WTC11 (cell line): ENCODE measurements at regions not wholly inside any gene's neighbourhood (a gene's known extent, or its start where the extent isn't known, plus 50 kb on each side); places are given as distances from the start of the nearest gene placed in this dataset.

Experiments used
- ATAC-seq: fragments of 200-7000 bp; cut with Tn5 transposase; 2 replicates; pipeline ENCODE4 v1.10.0; 2021; ENCODE audit warnings: mild to moderate bottlenecking, moderate library complexity
- CTCF ChIA-PET: fragments of 300-600 bp; sonication (Branson Sonifier 250); formaldehyde crosslinking; loops from one replicate; lab custom pipeline; 2021; ENCODE audit warnings: antibody characterized with exemption; lab: Charles Lee
- POLR2A ChIA-PET: fragments of 350-600 bp; sonication (Branson Sonifier 250); formaldehyde crosslinking; loops from one replicate; lab custom pipeline; 2021; ENCODE audit warnings: antibody characterized with exemption; lab: Charles Lee
- DNase-seq: peaks from one replicate; pipeline ENCODE4 v3.0.0; 2021; ENCODE audit warnings: low spot score
- H3K27ac Mint-ChIP-seq: 2 replicates; pipeline ENCODE4 v1.8.0; 2021; ENCODE audit warnings: mixed read lengths
- H3K27me3 Mint-ChIP-seq: 2 replicates; pipeline ENCODE4 v1.8.0; 2021; ENCODE audit warnings: low read depth, mild to moderate bottlenecking, moderate library complexity, mixed read lengths
- H3K36me3 Mint-ChIP-seq: 2 replicates; pipeline ENCODE4 v1.8.0; 2021; ENCODE audit warnings: mixed read lengths
- H3K4me1 Mint-ChIP-seq: 2 replicates; pipeline ENCODE4 v1.8.0; 2022; ENCODE audit warnings: mixed read lengths
- H3K4me3 Mint-ChIP-seq: 2 replicates; pipeline ENCODE4 v1.8.0; 2021; ENCODE audit warnings: mild to moderate bottlenecking, moderate library complexity, mixed read lengths
- H3K9me3 Mint-ChIP-seq: 2 replicates; pipeline ENCODE4 v1.8.0; 2021; ENCODE audit warnings: mixed read lengths
- GRHL2 ChIP-seq: fragments of 250-450 bp; sonication (Bioruptor Pico); IDR thresholded peaks from 2 replicates; pipeline ENCODE4 v1.8.0; 2022; ENCODE audit warnings: mild to moderate bottlenecking, moderate library complexity; ENCODE audit not compliant: insufficient replicate concordance, severe bottlenecking
- KAT7 ChIP-seq: sonication (generic); formaldehyde crosslinking; IDR thresholded peaks from 2 replicates; pipeline ENCODE4 v1.8.1; 2023; ENCODE audit warnings: missing genetic modification reagents, mild to moderate bottlenecking, borderline replicate concordance
- MXD4 ChIP-seq: fragments of 250-450 bp; sonication (Bioruptor Pico); IDR thresholded peaks from 2 replicates; pipeline ENCODE4 v1.8.0; 2021; ENCODE audit warnings: mild to moderate bottlenecking, moderate library complexity, borderline replicate concordance
- MYBL2 ChIP-seq: sonication (generic); formaldehyde crosslinking; IDR thresholded peaks from 2 replicates; pipeline ENCODE4 v1.8.1; 2023; ENCODE audit warnings: mild to moderate bottlenecking, moderate library complexity, missing genetic modification reagents
- NFYB ChIP-seq: sonication (generic); formaldehyde crosslinking; conservative IDR thresholded peaks from 2 replicates; pipeline ENCODE4 v1.8.0; 2022; ENCODE audit warnings: low read depth, missing genetic modification reagents
- ZNF396 ChIP-seq: fragments of 250-450 bp; sonication (Bioruptor Pico); IDR thresholded peaks from 2 replicates; pipeline ENCODE4 v1.8.0; 2021; ENCODE audit warnings: mild to moderate bottlenecking, moderate library complexity, borderline replicate concordance
- ZNF416 ChIP-seq: fragments of 250-450 bp; sonication (Bioruptor Pico); IDR thresholded peaks from 2 replicates; pipeline ENCODE4 v1.9.0; 2021; ENCODE audit warnings: mild to moderate bottlenecking, inconsistent platforms
- ZNF671 ChIP-seq: fragments of 250-450 bp; sonication (Bioruptor Pico); IDR thresholded peaks from 2 replicates; pipeline ENCODE4 v1.8.0; 2021; ENCODE audit warnings: mild to moderate bottlenecking
- TF ChIP-seq, protein P1 (sequence below): sonication (generic); formaldehyde crosslinking; IDR thresholded peaks from 2 replicates; pipeline ENCODE4 v1.8.1; 2022; ENCODE audit warnings: low read depth, missing genetic modification reagents, borderline replicate concordance
- TF ChIP-seq, protein P2 (sequence below): sonication (generic); formaldehyde crosslinking; IDR thresholded peaks from 2 replicates; pipeline ENCODE4 v1.8.1; 2022; ENCODE audit warnings: mild to moderate bottlenecking, moderate library complexity, missing genetic modification reagents
- TF ChIP-seq, protein P3 (sequence below): fragments of 250-450 bp; sonication (Bioruptor Pico); IDR thresholded peaks from 2 replicates; pipeline ENCODE4 v2.1.2; 2022; ENCODE audit warnings: mild to moderate bottlenecking, moderate library complexity
- TF ChIP-seq, protein P4 (sequence below): sonication (generic); formaldehyde crosslinking; IDR thresholded peaks from 2 replicates; pipeline ENCODE4 v1.8.1; 2023; ENCODE audit warnings: mild to moderate bottlenecking, missing genetic modification reagents, borderline replicate concordance
- TF ChIP-seq, protein P5 (sequence below): sonication (generic); formaldehyde crosslinking; IDR thresholded peaks from 2 replicates; pipeline ENCODE4 v1.8.0; 2022; ENCODE audit warnings: mild to moderate bottlenecking, missing genetic modification reagents
- TF ChIP-seq, protein P6 (sequence below): sonication (generic); formaldehyde crosslinking; IDR thresholded peaks from 2 replicates; pipeline ENCODE4 v1.8.0; 2022; ENCODE audit warnings: missing genetic modification reagents

DNA sequence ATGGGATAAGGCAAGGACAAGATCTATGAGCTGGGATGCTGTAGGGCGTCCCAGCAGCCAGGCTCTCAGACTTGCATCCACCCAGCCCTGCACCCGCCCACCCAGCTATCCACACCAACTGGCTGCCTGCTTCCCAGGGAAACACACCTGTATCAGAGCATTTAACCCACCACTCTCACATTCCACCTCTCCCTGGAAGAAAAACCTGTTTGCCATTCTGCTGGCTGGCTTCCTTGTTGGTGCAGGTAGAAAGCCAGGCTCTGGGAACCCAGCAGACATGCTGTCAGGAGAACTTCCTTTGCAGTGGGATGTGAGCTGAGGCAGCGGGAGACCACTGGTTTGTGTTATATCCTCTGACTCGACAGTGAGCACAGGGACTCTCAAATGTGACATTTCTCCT is 67.0 kb downstream of the FAM241B start (continued):
- TF ChIP-seq, protein P1, sequence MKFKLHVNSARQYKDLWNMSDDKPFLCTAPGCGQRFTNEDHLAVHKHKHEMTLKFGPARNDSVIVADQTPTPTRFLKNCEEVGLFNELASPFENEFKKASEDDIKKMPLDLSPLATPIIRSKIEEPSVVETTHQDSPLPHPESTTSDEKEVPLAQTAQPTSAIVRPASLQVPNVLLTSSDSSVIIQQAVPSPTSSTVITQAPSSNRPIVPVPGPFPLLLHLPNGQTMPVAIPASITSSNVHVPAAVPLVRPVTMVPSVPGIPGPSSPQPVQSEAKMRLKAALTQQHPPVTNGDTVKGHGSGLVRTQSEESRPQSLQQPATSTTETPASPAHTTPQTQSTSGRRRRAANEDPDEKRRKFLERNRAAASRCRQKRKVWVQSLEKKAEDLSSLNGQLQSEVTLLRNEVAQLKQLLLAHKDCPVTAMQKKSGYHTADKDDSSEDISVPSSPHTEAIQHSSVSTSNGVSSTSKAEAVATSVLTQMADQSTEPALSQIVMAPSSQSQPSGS (CRISPR knock-in tag) = no peak
- TF ChIP-seq KAT7 (CRISPR knock-in tag) (no peak), GRHL2 (CRISPR knock-in tag) (no peak), MXD4 (CRISPR knock-in tag) (no peak), MYBL2 (CRISPR knock-in tag) (no peak), ZNF671 (CRISPR knock-in tag) (no peak)
- TF ChIP-seq, protein P2, sequence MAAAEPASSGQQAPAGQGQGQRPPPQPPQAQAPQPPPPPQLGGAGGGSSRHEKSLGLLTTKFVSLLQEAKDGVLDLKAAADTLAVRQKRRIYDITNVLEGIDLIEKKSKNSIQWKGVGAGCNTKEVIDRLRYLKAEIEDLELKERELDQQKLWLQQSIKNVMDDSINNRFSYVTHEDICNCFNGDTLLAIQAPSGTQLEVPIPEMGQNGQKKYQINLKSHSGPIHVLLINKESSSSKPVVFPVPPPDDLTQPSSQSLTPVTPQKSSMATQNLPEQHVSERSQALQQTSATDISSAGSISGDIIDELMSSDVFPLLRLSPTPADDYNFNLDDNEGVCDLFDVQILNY = no peak
- TF ChIP-seq, protein P3, sequence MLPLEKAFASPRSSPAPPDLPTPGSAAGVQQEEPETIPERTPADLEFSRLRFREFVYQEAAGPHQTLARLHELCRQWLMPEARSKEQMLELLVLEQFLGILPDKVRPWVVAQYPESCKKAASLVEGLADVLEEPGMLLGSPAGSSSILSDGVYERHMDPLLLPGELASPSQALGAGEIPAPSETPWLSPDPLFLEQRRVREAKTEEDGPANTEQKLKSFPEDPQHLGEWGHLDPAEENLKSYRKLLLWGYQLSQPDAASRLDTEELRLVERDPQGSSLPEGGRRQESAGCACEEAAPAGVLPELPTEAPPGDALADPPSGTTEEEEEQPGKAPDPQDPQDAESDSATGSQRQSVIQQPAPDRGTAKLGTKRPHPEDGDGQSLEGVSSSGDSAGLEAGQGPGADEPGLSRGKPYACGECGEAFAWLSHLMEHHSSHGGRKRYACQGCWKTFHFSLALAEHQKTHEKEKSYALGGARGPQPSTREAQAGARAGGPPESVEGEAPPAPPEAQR (CRISPR knock-in tag) = no peak

DNA sequence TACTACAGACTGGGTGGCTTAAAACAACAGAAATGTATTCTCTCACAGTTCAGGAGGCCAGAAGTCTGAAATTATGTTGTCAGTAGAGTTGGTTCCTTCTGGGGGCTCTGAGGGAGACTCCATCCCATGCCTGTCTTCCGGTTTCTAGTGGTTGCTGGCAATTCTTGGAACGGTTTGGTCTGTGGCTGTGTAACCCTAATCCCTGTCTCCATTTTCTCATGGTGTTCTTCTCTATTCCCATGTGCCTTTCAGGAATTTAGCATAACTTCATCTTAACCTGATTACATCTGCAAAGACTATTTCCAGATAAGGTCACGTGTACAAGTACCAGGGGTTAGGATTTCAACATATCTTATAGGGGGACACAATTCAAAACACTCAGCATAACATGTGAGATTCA is 73.2 kb downstream of the FAM241B start:
- 0 out of 2 replicates have a peak, but pooled peaks cover 5% of the 10 kb centered on the region for H3K4me1 Mint-ChIP-seq
- H3K36me3 Mint-ChIP-seq = peaks cover 4% of the 10 kb centered on the region; the same call in 1 of the 2 replicates
- CTCF ChIA-PET = no interaction called here
- ATAC-seq (no peak), DNase-seq (no peak)
- no peak overlapping the region for H3K4me3 Mint-ChIP-seq
- peaks cover 17% of the 10 kb centered on the region for H3K9me3 Mint-ChIP-seq
- no peak overlapping the region for H3K27ac Mint-ChIP-seq
- TF ChIP-seq, protein P4, sequence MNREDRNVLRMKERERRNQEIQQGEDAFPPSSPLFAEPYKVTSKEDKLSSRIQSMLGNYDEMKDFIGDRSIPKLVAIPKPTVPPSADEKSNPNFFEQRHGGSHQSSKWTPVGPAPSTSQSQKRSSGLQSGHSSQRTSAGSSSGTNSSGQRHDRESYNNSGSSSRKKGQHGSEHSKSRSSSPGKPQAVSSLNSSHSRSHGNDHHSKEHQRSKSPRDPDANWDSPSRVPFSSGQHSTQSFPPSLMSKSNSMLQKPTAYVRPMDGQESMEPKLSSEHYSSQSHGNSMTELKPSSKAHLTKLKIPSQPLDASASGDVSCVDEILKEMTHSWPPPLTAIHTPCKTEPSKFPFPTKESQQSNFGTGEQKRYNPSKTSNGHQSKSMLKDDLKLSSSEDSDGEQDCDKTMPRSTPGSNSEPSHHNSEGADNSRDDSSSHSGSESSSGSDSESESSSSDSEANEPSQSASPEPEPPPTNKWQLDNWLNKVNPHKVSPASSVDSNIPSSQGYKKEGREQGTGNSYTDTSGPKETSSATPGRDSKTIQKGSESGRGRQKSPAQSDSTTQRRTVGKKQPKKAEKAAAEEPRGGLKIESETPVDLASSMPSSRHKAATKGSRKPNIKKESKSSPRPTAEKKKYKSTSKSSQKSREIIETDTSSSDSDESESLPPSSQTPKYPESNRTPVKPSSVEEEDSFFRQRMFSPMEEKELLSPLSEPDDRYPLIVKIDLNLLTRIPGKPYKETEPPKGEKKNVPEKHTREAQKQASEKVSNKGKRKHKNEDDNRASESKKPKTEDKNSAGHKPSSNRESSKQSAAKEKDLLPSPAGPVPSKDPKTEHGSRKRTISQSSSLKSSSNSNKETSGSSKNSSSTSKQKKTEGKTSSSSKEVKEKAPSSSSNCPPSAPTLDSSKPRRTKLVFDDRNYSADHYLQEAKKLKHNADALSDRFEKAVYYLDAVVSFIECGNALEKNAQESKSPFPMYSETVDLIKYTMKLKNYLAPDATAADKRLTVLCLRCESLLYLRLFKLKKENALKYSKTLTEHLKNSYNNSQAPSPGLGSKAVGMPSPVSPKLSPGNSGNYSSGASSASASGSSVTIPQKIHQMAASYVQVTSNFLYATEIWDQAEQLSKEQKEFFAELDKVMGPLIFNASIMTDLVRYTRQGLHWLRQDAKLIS (CRISPR knock-in tag) = no peak
- TF ChIP-seq, protein P5, sequence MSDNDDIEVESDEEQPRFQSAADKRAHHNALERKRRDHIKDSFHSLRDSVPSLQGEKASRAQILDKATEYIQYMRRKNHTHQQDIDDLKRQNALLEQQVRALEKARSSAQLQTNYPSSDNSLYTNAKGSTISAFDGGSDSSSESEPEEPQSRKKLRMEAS = no peak
- no peak for TF ChIP-seq ZNF396
- no peak for TF ChIP-seq ZNF671 (CRISPR knock-in tag)
- no peak for TF ChIP-seq ZNF416 (CRISPR knock-in tag)
- TF ChIP-seq, protein P6, sequence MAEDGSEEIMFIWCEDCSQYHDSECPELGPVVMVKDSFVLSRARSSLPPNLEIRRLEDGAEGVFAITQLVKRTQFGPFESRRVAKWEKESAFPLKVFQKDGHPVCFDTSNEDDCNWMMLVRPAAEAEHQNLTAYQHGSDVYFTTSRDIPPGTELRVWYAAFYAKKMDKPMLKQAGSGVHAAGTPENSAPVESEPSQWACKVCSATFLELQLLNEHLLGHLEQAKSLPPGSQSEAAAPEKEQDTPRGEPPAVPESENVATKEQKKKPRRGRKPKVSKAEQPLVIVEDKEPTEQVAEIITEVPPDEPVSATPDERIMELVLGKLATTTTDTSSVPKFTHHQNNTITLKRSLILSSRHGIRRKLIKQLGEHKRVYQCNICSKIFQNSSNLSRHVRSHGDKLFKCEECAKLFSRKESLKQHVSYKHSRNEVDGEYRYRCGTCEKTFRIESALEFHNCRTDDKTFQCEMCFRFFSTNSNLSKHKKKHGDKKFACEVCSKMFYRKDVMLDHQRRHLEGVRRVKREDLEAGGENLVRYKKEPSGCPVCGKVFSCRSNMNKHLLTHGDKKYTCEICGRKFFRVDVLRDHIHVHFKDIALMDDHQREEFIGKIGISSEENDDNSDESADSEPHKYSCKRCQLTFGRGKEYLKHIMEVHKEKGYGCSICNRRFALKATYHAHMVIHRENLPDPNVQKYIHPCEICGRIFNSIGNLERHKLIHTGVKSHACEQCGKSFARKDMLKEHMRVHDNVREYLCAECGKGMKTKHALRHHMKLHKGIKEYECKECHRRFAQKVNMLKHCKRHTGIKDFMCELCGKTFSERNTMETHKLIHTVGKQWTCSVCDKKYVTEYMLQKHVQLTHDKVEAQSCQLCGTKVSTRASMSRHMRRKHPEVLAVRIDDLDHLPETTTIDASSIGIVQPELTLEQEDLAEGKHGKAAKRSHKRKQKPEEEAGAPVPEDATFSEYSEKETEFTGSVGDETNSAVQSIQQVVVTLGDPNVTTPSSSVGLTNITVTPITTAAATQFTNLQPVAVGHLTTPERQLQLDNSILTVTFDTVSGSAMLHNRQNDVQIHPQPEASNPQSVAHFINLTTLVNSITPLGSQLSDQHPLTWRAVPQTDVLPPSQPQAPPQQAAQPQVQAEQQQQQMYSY (CRISPR knock-in tag) = no peak
- TF ChIP-seq NFYB = no peak
- H3K27me3 Mint-ChIP-seq = peaks cover 31% of the 10 kb centered on the region
- POLR2A ChIA-PET = no interaction called here
